ENCODE measurements at regions not wholly inside any gene's neighbourhood (a gene's known extent, or its start where the extent isn't known, plus 50 kb on each side); places are given as distances from the start of the nearest gene placed in this dataset.

DNA sequence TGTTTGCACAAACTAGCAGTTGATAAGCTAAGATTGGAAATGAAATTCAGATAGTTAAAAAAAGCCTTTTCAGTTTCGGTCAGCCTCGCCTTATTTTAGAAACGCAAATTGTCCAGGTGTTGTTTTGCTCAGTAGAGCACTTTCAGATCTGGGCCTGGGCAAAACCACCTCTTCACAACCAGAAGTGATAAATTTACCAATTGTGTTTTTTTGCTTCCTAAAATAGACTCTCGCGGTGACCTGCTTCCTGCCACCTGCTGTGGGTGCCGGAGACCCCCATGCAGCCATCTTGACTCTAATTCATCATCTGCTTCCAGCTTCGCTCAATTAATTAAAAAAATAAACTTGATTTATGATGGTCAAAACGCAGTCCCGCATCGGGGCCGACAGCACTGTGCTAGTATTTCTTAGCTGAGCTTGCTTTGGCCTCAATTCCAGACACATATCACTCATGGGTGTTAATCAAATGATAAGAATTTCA lies 335.6 kb downstream of the TMEM121 start:
- Mint-ChIP-seq H3K9me3 (no peaks in the 10 kb centered on the region), H3K36me3 (no peaks in the 10 kb centered on the region), H3K27me3 (peaks cover 15% of the 10 kb centered on the region), H3K4me3 (no peak overlapping the region), H3K27ac (peak overlapping the region; percentile 23), H3K4me1 (peaks cover 16% of the 10 kb centered on the region)

DNA sequence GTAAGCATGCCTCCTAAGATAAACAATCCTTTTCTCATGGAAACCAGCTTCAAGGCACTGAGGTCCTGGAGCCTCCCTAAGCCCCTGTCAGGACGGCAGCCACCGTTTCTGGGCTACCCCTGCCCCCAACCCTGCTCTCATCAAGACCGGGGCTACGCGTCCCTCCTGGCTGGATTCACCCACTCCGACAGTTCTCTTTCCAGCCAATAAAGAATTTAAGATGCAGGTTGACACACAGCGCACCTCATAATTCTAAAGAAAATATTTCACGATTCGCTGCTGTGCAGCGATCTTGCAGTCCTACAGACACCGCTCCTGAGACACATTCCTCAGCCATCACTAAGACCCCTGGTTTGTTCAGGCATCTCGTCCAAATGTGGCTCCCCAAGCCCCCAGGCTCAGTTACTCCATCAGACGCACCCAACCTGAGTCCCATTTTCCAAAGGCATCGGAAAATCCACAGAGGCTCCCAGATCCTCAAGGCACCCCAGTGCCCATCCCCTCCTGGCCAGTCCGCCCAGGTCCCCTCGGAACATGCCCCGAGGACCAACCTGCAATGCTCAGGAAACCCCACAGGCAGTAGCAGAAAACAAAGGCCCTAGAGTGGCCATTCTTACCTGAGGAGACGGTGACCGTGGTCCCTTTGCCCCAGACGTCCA lies 336.3 kb downstream of the TMEM121 start:
- peaks cover 16% of the 10 kb centered on the region for H3K4me1 Mint-ChIP-seq
- H3K27ac Mint-ChIP-seq, result no peak overlapping the region
- no peak overlapping the region for H3K4me3 Mint-ChIP-seq
- no peaks in the 10 kb centered on the region for H3K36me3 Mint-ChIP-seq
- H3K27me3 Mint-ChIP-seq, result peaks cover 15% of the 10 kb centered on the region
- H3K9me3 Mint-ChIP-seq, result no peaks in the 10 kb centered on the region

DNA sequence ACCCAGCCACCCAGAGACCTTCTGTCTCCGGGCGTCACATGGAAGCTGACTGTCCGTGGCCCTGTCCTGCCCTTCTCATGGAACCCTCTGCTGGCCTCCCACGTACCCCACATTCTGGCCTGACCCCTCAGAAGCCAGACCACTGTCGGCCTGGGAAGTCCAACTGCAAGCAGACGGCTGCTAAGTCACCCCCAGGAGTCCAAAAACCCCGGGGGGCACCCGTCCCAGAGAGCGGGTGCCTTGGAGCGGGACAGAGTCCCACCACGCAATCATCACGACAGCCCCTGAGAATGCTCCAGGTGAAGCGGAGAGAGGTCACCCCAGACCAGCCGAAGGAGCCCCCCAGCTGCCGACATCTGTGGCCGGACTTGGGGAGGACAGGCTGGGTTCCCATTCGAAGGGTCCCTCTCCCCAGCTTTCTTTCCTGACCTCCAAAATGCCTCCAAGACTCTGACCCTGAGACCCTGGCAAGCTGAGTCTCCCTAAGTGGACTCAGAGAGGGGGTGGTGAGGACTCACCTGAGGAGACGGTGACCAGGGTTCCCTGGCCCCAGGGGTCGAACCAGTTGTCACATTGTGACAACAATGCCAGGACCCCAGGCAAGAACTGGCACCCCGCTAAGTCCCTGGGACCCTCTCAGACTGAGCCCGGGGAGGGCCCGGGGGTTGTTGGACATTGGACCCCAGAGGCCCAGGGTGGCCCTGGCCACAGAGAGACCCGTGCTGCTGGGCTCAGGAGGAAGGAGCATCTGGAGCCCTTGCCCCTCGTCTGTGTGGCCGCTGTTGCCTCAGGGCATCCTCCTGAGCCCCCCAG lies 337.1 kb downstream of the TMEM121 start:
- Mint-ChIP-seq H3K9me3 (no peaks in the 10 kb centered on the region), H3K36me3 (no peaks in the 10 kb centered on the region), H3K27me3 (peaks cover 15% of the 10 kb centered on the region), H3K4me3 (no peak overlapping the region), H3K27ac (no peak overlapping the region), H3K4me1 (peaks cover 16% of the 10 kb centered on the region)

DNA sequence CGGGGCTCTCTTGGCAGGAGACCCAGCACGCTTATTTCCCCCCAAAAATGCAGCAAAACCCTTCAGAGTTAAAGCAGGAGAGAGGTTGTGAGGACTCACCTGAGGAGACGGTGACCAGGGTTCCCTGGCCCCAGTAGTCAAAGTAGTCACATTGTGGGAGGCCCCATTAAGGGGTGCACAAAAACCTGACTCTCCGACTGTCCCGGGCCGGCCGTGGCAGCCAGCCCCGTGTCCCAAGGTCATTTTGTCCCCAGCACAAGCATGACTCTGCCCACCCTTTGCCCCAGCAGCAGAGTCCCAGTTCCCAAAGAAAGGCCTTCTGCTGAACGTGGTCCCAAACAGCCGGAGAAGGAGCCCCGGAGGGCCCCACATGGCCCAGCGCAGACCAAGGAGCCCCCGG lies 337.7 kb downstream of the TMEM121 start:
- H3K27ac Mint-ChIP-seq, result no peak overlapping the region
- H3K36me3 Mint-ChIP-seq, result no peaks in the 10 kb centered on the region
- peaks cover 15% of the 10 kb centered on the region for H3K27me3 Mint-ChIP-seq
- no peak overlapping the region for H3K4me3 Mint-ChIP-seq
- peaks cover 16% of the 10 kb centered on the region for H3K4me1 Mint-ChIP-seq
- no peaks in the 10 kb centered on the region for H3K9me3 Mint-ChIP-seq

DNA sequence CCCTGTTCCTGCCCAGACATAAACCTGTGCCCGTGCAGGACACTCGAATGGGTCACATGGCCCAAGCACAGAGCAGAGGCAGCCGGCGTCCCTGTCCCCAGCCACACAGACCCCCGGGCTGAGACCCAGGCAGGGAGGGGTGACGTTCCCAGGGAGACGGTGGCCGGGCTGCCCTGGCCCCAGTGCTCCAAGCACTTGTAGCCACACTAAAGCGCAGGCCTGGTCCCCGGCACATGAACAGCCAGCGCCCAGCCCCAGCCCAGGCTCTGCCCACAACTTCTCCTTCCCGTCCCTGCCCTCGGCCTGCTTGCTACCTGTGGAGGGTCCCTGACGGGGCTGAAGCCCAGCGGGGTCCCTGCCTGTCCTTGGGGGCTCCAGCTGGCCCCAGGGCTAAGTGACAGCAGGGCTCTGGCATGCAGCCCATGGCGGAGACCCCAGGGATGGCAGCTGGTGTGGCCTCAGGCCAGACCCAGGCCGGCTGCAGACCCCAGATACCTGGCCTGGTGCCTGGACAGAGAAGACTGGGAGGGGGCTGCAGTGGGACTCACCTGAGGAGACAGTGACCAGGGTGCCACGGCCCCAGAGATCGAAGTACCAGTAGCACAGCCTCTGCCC lies 338.4 kb downstream of the TMEM121 start:
- Mint-ChIP-seq H3K36me3 (no peaks in the 10 kb centered on the region), H3K9me3 (no peaks in the 10 kb centered on the region), H3K27me3 (peaks cover 15% of the 10 kb centered on the region), H3K27ac (no peak overlapping the region), H3K4me1 (peaks cover 16% of the 10 kb centered on the region), H3K4me3 (no peak overlapping the region)

DNA sequence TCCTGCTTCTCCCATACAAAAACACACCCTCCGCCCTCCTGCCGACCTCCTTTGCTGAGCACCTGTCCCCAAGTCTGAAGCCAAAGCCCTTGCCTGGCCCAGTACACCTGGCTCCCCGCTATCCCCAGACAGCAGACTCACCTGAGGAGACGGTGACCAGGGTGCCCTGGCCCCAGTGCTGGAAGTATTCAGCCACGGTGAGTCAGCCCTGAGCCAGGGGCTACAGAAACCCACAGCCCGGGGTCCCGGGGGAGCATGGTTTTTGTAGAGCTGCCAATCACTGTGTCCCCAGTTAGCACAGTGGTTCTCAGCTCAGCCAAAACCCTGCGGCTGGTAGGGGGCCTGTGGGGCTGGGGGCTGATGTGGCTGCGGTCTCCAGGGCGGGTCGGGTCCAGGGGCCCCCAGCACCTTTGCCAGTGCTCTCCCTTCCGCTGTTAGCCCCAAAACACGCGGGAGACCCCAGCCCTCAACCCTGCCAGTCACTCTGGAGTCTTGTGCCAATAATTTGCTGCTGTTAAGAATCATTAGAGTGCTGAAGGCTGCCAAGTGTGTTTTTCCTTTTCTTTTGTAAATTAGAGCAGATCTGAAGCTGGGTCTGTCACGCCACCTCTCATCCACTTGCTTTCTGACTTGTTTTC lies 339.0 kb downstream of the TMEM121 start:
- no peak overlapping the region for H3K27ac Mint-ChIP-seq
- peaks cover 16% of the 10 kb centered on the region for H3K4me1 Mint-ChIP-seq
- peaks cover 13% of the 10 kb centered on the region for H3K27me3 Mint-ChIP-seq

DNA sequence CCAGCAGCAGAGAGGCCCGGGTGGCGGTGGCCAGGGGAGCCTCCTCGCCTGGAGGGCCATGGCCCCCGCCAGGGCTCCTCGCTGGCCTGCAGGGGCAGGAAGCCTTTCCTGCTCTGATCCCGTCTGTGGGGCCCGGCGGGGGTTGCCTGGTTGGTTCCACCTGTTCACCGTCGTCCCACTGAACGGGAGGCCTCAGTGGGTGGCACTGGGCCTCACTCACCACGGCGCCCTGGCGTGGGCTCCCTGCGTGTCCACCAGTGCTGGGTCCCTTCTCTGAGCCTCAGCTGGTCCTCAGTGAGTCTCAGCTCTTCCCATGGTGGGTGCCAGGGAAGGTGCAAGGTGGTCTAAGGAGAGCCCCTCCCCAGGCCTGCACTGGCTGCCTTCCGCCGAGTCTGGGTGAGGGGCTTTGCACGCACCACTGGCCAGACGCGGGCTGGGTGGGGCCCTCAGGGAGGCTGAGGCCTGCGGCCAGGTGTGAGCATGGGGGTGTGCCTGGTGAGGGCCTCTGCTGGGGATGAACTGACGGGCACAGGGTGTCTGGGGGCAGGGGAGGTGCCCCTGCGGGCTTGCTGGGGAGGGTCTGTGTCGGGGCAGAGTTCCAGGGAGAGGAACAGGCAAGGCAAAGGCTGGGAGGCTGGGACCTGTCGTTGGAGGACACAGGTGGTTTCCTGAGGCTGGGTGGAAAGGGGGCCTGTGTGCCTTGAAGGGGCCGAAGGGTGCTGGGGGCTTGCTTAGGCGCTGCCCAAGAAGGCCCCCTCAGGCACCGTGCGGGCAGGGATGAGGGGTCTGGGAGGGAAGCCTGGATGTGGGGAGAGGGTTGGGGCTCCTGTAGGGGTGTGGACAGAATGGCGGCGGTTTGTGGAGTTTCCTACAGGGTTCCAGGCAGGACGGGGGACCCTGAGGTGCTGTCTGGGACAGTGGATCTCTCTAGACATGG lies 339.8 kb downstream of the TMEM121 start:
- Mint-ChIP-seq H3K9me3 (no peaks in the 10 kb centered on the region), H3K4me1 (peaks cover 16% of the 10 kb centered on the region), H3K27ac (no peak overlapping the region), H3K4me3 (no peak overlapping the region), H3K27me3 (peaks cover 8% of the 10 kb centered on the region), H3K36me3 (no peaks in the 10 kb centered on the region)

More for the DNA sequence above, 339.0 kb downstream of the TMEM121 start:
- H3K36me3 Mint-ChIP-seq, result no peaks in the 10 kb centered on the region
- H3K9me3 Mint-ChIP-seq, result no peaks in the 10 kb centered on the region
- H3K4me3 Mint-ChIP-seq, result no peak overlapping the region

DNA sequence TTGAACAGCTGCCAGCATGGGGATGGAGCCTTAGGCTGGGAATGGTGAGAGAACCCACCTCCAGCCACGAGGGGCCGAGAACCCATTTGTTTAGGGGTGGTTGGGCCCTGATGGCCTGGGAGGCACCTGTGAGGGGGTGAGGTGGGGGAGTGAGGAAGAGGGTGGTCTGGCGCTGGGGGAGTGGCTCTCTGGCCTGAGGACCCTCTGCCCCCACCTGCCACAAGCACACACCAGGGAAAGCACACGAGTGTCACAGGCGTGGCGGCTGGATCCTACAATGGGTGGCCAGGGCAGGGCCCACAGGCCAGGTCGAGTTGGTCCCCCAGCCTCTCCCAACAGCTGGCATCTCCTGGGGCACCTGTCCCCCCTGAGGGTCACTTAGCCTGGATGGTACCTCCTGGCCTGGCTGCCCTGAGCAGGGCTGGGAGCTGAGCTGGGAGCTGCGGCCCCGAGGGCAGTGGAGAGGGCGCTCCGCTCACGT lies 340.5 kb downstream of the TMEM121 start:
- Mint-ChIP-seq H3K4me1 (peaks cover 10% of the 10 kb centered on the region), H3K36me3 (no peaks in the 10 kb centered on the region), H3K9me3 (no peaks in the 10 kb centered on the region), H3K27me3 (peaks cover 6% of the 10 kb centered on the region), H3K4me3 (no peak overlapping the region), H3K27ac (no peak overlapping the region)

DNA sequence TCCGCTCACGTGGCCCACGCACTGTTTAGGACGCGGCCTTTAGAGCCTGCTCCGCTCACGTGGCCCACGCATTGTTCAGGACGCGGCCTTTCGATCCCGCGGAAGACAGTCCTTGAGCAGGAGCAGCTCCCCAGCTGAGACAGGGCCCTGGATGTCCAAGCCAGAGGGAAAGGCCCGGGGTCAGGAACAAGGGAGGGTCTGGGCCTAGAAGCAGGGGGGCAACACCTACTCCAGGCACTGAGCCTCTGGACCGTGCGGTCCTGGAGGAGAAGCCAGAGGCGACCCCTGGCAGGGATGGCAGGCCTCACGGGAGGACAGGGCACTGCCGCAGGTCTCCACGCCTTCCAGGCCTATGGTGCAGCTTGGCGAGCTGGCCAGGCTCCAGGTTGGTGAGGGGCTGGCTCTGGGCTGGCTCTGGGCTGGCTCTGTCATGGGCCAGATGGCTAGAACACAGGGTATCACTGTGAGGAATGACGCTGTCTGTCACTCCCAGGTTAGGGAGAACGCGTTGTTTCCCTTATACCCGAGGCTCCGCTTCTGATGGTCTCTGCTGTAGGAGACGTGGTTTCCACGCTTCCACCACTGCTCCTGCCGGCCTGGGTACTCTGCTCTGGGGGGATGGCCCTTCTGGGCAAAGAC lies 341.7 kb downstream of the TMEM121 start:
- Mint-ChIP-seq H3K27me3 (peaks cover 6% of the 10 kb centered on the region), H3K9me3 (no peaks in the 10 kb centered on the region), H3K27ac (no peak overlapping the region), H3K4me1 (no peaks in the 10 kb centered on the region), H3K36me3 (no peaks in the 10 kb centered on the region), H3K4me3 (no peak overlapping the region)

DNA sequence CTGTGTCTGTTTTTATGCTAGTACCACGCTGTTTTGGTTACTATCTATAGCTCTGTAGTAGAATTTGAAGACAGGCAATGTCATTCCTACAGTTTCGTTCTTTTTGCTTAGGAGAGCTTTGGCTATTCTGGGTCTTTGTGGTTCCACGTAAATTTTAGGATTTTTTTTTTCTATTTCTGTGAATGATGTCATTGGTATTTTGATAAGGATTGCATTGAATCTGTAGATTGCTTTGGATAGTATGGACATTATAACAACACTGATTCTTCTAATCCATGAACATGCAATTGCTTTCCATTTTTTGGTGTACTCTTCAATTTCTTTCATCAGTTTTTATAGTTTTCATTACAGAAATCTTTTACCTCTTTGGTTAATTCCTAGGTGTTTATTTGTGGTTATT lies 345.2 kb downstream of the TMEM121 start:
- Mint-ChIP-seq H3K27ac (no peak overlapping the region), H3K4me3 (no peak overlapping the region), H3K9me3 (no peaks in the 10 kb centered on the region), H3K27me3 (peaks cover 12% of the 10 kb centered on the region), H3K4me1 (no peaks in the 10 kb centered on the region), H3K36me3 (peaks cover 2% of the 10 kb centered on the region)

DNA sequence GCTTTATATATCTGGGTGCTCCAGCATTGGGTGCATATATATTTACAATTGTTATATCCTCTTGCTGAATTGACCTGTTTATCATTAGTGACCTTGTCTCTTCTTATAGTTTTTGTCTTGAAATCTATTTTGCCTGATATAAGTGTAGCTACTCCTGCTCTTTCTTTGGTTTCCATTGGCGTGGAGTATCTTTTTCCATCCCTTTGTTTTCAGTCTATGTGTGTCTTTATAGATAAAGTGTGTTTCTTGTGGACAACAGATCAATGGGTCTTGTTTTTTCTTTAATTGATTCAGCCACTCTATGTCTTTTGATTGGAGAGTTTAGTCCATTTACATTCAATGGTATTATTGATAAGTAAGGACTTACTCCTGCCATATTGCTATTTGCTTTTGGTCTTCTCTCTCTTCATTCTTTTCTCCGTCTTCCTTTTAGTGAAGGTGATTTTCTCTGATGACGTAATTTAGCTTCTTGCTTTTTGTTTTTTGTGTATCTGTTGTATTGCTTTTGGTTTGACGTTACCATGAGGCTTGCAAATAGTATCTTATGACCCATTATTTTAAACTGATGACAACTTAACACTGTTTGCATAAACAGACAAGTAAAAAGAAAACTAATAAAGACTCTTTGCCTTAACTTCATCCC lies 347.6 kb downstream of the TMEM121 start:
- H3K27me3 Mint-ChIP-seq, result peaks cover 19% of the 10 kb centered on the region
- peaks cover 2% of the 10 kb centered on the region for H3K36me3 Mint-ChIP-seq

DNA sequence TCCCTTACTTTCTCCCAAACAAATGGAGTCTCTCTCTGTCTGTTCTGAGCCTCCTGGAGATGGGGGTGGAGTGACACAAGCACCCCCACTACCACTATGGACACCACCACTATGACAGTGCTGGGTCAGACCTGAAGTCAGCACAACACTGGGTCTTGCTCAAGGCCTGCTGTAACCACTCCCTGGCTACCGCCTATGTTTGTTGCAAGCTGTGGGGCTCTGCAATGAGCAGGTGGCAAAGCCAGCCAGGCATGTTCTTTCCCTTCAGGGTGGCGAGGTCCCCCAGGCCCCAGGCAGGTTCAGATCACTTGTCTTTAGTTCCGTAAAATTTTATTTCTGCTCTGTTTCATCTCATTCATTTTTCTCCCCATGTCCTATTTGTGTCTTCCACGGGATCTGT lies 349.8 kb downstream of the TMEM121 start:
- no peaks in the 10 kb centered on the region for H3K4me1 Mint-ChIP-seq
- H3K9me3 Mint-ChIP-seq, result no peaks in the 10 kb centered on the region
- peaks cover 2% of the 10 kb centered on the region for H3K36me3 Mint-ChIP-seq
- H3K4me3 Mint-ChIP-seq, result no peak overlapping the region
- H3K27ac Mint-ChIP-seq, result no peak overlapping the region
- peaks cover 24% of the 10 kb centered on the region for H3K27me3 Mint-ChIP-seq

More for the DNA sequence above, 347.6 kb downstream of the TMEM121 start:
- Mint-ChIP-seq H3K4me1 (no peaks in the 10 kb centered on the region), H3K27ac (no peak overlapping the region), H3K9me3 (no peaks in the 10 kb centered on the region), H3K4me3 (no peak overlapping the region)

DNA sequence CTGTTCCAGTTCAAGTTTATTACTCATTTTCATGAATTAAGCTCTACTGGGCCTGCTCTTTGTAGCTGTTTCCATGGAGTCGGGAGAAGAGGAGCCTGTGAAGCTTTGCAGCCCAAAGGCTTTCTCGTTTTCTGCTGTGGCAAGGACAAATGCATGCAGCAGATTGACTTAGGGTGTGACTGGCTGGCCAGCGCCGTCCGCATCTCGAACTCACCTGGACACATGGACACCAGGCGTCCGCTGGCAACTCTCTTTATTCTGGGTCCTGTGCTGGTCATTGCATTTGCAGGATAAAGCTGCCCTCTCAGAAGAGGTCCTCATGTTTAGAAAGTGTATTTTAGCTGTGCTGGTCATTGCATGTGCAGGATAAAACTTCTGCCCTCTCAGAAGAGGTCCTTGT lies 350.4 kb downstream of the TMEM121 start:
- H3K4me1 Mint-ChIP-seq, result no peaks in the 10 kb centered on the region
- H3K9me3 Mint-ChIP-seq, result no peaks in the 10 kb centered on the region
- no peak overlapping the region for H3K27ac Mint-ChIP-seq
- H3K36me3 Mint-ChIP-seq, result peaks cover 2% of the 10 kb centered on the region
- H3K4me3 Mint-ChIP-seq, result no peak overlapping the region
- H3K27me3 Mint-ChIP-seq, result peaks cover 24% of the 10 kb centered on the region

DNA sequence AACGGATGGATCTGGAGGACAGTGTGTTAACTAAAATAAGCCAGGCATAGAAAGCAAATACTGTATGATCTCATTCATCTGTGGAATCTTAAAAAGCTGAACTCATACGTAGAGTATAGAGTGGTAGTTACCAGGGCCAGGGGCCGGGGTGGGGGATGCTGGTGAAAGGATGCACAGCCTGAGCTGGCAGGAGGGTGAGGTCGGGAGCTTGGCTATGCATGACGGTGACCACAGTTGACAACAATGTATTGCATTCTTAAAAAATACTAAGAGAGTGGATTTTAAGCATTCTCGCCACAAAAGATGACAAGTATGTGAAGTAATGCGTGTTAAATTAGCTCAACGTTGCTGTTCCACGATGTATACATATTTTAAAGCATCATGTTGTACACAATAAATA lies 351.3 kb downstream of the TMEM121 start:
- no peaks in the 10 kb centered on the region for H3K9me3 Mint-ChIP-seq
- H3K36me3 Mint-ChIP-seq, result peaks cover 2% of the 10 kb centered on the region
- no peak overlapping the region for H3K27ac Mint-ChIP-seq
- no peaks in the 10 kb centered on the region for H3K4me1 Mint-ChIP-seq
- H3K27me3 Mint-ChIP-seq, result peaks cover 22% of the 10 kb centered on the region
- H3K4me3 Mint-ChIP-seq, result no peak overlapping the region

Data from activated naive CD4-positive, alpha-beta T cell treated with anti-CD3 and anti-CD28 coated beads, Interleukin-2, amount 50 U/mL, for 24 hours (primary cell).